GM12874 (cell line): ENCODE measurements at regions not wholly inside any gene's neighbourhood (a gene's known extent, or its start where the extent isn't known, plus 50 kb on each side); places are given as distances from the start of the nearest gene placed in this dataset.

Experiments
- TF ChIP-seq, protein P1 (sequence below): IDR thresholded peaks from 2 replicates; pipeline ENCODE4 v1.5.1; 2011; ENCODE audit warnings: low read depth, mild to moderate bottlenecking, control low read depth, low read length, moderate library complexity; ENCODE audit not compliant: insufficient read depth

DNA sequence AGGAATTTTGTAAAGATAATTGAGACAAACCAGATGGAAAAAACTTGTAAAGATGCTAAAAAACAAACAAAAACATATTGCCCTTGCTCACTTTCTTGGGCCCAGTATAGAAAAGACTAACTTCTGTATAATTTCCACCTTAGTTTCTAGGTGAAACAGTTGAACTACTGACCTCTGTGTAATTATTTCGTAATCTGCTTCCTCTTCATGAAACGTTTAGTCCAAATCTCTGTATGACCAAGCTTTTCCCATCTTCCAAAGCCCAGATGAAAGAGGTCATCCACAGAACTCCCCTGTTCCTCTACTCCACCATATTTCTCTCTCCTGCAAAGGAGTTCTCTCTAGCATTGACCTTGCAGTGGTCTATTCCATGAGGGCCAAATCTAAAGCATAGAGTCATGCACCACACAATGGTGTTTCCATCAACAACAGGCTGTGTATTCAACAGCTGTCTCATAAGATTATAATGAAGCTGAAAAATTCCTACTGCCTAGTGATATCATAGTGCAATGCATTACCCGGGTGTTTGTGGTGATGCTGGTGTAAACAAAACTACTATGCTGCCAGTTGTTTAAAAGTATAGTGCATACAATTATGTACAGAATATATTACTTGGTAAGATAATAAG lies 647.6 kb downstream of the TNS3 start:
- TF ChIP-seq, protein P1, sequence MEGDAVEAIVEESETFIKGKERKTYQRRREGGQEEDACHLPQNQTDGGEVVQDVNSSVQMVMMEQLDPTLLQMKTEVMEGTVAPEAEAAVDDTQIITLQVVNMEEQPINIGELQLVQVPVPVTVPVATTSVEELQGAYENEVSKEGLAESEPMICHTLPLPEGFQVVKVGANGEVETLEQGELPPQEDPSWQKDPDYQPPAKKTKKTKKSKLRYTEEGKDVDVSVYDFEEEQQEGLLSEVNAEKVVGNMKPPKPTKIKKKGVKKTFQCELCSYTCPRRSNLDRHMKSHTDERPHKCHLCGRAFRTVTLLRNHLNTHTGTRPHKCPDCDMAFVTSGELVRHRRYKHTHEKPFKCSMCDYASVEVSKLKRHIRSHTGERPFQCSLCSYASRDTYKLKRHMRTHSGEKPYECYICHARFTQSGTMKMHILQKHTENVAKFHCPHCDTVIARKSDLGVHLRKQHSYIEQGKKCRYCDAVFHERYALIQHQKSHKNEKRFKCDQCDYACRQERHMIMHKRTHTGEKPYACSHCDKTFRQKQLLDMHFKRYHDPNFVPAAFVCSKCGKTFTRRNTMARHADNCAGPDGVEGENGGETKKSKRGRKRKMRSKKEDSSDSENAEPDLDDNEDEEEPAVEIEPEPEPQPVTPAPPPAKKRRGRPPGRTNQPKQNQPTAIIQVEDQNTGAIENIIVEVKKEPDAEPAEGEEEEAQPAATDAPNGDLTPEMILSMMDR: no peak

DNA sequence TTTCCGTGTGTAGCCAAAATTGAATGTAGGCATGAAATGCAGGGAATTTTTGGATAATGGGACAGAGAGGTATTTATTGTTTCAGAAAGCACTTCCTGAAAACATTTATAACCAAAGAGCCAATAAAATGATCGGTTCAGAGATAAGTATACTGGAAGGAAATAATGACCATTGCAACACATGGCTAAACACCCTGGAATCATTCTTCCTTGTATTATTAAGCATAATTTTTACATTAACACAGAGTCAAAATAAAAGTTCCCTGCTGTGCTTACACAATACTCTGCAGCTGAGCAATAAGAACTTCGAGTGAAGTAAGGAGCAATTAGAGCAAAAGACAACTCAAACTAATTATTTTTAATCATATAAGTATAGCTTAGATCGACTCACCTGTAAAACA lies 648.3 kb downstream of the TNS3 start:
- TF ChIP-seq, protein P1: no peak

DNA sequence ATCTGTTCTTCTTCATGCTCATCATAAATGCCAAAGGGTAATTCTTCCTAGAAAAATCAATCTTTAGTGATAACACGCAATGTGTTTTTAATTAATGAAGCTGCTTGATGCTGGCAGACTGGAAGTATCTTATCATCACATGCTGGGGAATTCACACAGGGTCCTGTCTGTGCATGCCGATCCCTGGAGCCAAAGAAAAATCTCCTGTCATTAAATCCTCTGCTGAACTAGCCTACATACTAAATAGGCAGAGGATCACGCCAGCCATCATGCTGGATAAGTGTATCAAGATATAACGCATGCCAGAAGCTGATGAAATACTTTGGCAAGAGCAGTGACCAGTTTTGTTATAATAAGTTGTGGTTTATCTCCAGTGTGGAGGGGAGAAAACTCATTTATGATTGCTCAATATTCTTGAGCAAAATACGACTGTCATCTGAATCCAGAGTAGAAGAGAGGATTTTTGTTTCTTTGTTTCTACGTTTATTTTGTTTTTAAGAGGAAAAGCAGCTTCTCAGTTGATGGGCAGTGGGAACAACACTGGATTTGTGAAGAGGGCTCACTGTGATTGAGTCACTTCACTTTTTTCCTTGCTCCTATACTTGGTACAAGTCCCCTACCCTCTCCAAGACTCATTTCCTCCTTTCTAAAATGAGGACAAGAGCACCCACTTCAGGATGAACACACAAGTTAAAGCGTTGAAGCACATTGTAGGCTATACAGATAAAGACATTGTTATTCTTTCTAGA lies 649.1 kb downstream of the TNS3 start:
- TF ChIP-seq, protein P1: no peak

DNA sequence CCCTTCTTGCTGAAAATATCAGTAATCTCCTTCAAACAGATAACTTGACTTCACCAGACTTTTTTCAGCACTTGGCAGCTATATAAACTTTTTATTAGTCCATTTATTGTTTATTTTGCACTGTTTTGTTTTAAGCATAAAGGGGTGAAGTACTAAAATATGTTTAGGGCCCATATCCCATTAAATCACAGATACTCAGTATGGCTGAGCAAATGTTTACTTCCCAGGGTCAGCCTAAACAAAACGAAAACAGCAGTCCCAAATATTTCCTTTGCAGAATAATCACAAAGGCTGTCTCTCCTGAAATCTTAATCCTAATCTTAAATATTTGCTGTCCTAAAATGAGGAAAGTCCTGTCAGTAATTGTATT lies 649.6 kb downstream of the TNS3 start:
- TF ChIP-seq, protein P1: no peak

DNA sequence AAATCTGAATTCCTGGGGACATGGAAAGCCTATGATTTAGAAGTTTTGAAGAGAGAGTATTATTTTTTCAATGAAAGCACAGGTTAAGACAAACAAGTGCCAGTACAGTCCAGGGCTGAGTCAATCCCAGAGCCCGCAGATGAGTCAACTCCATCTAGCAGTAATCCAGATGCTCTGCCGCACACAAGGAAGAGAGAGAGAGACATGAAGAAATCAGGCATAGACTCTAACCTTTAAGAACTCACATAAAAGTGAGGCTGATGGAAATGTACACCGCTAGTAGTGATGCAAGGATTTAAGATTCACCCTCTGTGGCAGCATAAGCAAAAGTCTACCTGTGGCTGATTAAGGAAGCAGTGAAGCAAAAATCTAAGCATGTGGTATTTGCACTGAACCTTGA lies 651.5 kb downstream of the TNS3 start:
- TF ChIP-seq, protein P1: no peak

DNA sequence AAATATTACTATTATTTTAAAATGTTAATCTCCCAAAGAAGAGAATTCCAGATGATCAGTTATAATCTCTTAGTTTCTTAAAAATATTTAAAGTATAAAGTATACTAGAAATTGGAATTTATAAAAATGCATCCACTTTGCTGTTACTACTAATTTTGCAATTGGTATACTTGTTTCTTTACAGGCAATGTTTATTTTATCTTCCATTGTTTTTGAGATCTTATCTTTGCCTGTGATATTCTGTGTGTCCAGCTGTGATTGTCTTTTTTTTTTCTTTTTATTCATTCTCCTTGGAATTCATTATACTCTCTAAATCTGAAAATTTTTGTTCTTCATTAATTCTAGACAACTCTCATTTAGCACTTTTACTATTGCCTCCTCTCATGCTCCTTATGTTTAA lies 652.6 kb downstream of the TNS3 start:
- TF ChIP-seq, protein P1: no peak

DNA sequence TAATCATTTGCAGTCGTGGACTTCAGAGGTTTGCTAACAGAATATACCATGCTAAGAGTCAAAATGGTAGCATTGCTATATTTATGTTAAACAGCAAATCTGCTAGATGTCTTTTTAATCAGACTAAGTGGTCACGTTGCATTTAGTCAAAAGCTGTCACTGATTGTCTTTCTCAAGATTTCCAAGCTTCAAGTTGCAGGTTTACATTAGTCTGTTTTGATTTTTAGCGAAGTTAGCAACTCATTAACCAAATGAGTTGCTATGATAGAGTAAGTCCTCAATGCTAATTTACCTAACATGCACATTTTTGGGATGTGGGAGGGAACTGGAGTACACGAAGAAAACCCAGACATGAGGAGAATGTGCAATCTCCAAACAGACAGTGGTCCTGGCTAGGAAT lies 653.2 kb downstream of the TNS3 start:
- TF ChIP-seq, protein P1: no peak
